Heart left ventricle (tissue), 13 donors: ENCODE measurements at regions not wholly inside any gene's neighbourhood (a gene's known extent, or its start where the extent isn't known, plus 50 kb on each side); places are given as distances from the start of the nearest gene placed in this dataset.

Source experiments
- CTCF ChIP-seq, 12 donors: fragments of 200-600 bp; sonication (generic) in 4 of 12; IDR thresholded peaks; one replicate each; pipeline versions ENCODE4 v1.5.0 to v1.8.0; 2018 to 2022; ENCODE audit warnings: antibody characterized with exemption in 12 of 12, mild to moderate bottlenecking in 5 of 12
- POLR2A ChIP-seq, 2 donors: fragments of 450-650 bp; IDR thresholded peaks; one replicate each; pipeline ENCODE4 v1.6.1; 2017; ENCODE audit warnings: antibody characterized with exemption in 2 of 2, mild to moderate bottlenecking in 2 of 2, moderate library complexity in 2 of 2
- donor health status: ischemic (EF 13 %, LVEDD 7.1; RV severe dilation, severe dysfunction).
- donor health status: DM: no; HTN: yes; CAD: no.
- donor health status: DM: no; HTN: no; CAD: no.
- donor health status: ischemic (EF 25% LVEDD 6.9; RV normal size, moderate dysfunction).
- donor health status: ischemic (EF 25% LVEDD 5.7; RV mildly dilated, moderate dysfunction).
- donor health status: ischemic (EF 35%, LVEDD 5.7; RV mildly dilated, moderate dysfunction).
- donor health status: nonischemic (EF 11% LVEDD 7.7; RV severe dilation, severe dysfunction).
- donor health status: DM: yes; HTN: yes; CAD: no.
- donor health status: PGD.
- donor health status: ischemic (EF 29% LVEDD 5.4; RV normal size, mild dysfunction).
- donor health status: nonischemic (EF 23%, LVEDD 6.1; RV moderate dilation, normal function).

- TF ChIP-seq CTCF (IDR thresholded peaks at IDR 0.05) (no peak), POLR2A (IDR thresholded peaks at IDR 0.05) (no peak)
Measured at GRCh38 chr11:103547691-103548090, 438.5 kb downstream of the DYNC2H1 start.
